ENCODE measurements at regions not wholly inside any gene's neighbourhood (a gene's known extent, or its start where the extent isn't known, plus 50 kb on each side); places are given as distances from the start of the nearest gene placed in this dataset.
"Not testable (repeated sequence)": the region's sequence is repeated elsewhere in the genome, so short reads cannot be mapped to it uniquely, and the experiment has no call there.

DNA sequence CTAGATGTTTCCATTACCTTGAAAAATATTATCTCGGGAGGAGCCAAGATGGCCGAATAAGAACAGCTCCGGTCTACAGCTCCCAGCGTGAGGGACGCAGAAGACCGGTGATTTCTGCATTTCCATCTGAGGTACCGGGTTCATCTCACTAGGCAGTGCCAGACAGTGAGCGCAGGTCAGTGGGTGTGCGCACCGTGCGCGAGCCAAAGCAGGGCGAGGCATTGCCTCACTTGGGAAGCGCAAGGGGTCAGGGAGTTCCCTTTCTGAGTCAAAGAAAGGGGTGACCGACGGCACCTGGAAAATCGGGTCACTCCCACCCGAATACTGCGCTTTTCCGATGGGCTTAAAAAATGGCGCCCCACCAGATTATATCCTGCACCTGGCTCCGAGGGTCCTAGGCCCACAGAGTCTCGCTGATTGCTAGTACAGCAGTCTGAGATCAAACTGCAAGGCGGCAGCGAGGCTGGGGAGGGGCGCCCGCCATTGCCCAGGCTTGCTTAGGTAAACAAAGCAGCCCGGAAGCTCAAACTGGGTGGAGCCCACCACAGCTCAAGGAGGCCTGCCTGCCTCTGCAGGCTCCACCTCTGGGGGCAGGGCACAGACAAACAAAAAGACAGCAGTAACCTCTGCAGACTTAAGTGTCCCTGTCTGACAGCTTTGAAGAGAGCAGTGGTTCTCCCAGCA lies 367.8 kb downstream of the NR2F1-AS1 start:
- DNase-seq, result not testable (repeated sequence)

DNA sequence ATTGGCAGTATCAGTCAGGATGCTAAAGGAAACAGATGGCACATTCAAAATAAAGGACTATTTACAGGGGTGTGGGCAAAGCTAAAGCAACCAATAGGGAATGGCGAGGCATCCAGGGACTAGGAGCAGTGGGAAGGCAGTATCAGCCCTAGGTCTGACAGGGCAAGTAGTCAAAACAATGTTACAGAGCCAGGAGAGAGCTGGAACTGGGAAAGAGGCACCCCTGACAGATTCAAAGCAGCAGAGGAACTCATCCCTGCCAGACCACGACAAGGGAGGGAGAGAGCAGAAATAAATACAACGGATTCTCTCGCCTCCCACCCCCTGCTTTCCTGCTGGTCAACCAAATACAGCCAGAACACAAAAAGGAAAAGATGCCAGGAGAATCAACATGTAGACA lies 371.5 kb downstream of the NR2F1-AS1 start:
- no peak for DNase-seq

DNA sequence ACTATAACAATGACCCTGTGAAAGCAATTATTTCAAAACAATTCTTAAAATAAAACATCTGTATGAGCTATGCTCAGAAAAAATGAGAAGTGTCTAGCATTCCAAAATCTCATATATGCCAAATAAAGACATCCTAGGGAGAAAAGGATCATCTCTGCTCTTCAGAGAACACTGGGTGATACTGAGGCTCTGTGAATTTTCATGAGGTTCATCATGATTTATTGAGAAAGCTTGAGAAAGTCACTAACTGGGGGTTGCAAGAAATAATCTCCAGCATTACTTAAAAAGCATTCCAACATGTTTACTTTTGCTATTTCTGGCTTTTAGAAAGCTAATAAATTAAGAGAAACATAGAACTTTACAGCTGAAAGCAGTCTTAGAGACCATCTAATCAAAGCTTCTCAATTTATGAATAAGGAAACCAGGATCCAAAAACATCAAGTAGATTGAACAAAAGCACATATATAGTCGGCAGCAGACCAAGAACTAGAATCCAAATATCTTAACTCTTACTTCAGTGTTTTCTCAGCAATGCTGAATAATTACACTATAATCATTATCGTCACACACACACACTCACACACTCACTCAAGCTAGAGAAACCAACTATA lies 372.8 kb downstream of the NR2F1-AS1 start:
- no peak for DNase-seq

DNA sequence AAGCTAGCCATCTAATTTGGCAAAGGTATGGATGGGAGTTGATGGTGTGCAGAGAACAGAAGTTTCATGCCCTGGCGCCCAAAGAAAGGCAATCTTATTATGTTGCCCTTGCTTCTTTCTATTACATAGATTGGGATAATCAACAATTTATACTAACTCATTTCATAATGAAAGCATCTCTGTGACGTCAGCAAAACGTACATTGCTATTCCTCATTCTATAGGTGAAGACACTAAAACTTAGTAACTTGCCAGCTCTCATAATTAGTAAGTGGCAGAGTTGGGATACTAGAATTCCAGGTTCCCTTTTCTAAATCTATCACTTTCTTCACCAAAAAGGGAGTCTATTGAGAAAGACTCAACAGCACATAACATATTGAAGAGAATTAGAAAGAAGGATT lies 374.8 kb downstream of the NR2F1-AS1 start:
- no peak for DNase-seq

DNA sequence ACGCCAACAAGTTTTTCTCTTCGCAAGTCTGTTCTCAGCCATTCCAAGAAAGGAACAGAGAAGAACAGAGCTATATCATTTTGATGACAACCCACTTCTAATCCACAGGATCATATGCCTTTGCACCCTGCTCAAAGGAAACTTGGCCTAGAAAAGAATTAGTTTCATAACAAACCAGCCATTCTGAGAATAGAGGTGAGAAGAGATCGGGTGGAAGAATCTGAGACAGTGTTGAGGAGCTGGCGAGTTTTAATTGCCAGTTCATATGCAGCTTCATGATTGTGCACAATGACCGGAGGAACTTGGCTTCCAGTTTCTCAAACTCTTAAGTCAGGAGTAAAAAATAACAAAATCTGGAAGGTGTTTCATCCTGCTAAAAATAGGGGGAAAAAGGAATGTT lies 380.0 kb downstream of the NR2F1-AS1 start:
- no peak for DNase-seq

DNA sequence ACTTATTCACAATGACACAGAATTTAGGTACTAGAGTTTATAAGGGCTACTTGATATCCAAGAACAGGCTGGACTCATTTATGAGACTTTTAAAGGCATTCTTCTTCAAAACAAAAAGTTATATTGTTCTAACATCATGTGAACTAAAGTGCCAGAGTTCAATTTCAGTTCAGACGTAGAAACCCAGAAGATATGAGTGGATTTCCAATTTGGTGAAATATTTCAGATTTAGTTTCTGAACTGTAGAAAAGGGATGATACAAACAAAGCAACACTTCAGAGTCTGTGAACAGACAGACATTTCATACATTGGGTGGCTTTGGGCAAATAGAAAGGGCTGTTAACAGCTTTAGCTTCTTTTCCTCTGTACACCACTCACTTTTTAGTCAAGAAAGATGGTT lies 384.0 kb downstream of the NR2F1-AS1 start:
- DNase-seq, result no peak

DNA sequence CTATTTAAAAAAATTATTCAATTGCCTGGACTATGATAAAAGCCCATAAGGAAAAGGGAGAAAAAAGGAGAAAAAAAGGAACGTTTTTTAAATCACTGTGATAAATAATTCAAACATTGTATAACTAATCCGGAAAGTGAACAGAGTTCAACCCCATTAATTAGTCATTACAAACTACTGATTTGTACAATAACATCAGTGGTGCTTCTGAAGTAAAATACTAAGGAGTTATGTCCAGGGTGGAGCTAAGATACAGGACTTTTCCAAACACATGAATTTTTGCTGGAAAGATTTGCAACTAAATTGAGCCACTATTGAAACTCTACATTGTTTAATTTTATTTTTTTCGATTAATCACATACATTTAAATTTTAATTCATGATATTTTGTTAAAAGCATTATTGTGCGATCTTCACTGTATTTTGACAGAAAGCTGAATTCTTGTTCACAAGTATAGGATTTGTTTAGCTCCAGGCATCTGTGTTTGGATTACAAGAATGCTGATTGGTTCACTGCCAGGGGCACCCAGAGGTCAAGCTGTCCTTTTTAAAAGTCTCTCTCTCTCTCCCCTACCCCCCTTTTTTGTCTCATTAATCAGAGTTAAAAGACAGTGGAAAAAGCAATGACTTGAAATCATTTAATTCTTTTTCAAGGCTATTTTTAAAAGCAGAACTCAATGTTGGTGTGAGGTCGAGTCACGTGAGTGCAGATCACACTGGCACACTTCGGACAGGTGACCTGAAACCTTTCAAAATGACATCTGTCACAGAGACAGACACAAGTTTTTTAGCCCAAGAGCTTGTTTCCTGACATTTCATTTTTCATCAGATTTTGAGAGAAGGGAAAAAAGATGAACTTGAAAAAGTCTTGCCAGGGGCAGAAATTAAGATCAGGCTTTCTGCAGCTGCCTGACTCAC lies 387.3 kb downstream of the NR2F1-AS1 start:
- no peak for DNase-seq

DNA sequence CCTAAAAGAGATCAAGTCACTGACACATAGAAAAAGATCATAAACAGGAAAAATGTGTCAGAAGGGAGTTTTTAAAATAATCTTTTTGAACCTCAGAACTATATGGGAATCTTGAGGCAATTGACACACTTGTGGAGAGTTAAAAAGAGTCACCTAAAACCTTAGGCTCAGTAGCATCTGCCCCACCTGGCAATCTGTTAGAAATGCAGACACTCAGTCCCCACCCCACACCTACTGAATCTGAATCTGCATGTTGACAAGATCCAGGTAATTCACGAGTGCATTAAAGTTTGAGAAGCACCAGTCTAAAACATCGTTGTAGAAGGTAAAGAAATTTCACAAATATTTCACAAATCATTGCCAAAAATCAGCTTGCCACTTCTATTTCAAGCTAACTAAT lies 388.3 kb downstream of the NR2F1-AS1 start:
- DNase-seq, result no peak

DNA sequence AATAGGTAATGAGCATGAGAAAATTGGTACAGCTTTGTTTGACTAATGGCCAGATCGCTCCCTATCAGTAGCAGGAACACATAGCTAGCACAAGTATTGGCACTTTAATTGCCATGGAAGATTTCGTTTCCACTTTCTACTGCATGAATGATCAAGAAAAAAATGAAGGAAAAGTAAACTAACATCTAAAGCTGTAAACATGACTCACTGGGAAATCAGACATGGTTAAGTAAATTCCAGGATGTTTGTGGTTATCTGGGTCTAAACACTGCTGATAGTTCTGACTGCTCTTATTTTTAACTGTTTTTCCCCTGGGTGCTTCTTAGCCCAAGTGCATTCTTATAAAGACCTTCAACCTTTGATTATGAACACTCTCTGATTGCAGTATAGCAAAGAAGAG lies 388.9 kb downstream of the NR2F1-AS1 start:
- DNase-seq, result no peak

DNA sequence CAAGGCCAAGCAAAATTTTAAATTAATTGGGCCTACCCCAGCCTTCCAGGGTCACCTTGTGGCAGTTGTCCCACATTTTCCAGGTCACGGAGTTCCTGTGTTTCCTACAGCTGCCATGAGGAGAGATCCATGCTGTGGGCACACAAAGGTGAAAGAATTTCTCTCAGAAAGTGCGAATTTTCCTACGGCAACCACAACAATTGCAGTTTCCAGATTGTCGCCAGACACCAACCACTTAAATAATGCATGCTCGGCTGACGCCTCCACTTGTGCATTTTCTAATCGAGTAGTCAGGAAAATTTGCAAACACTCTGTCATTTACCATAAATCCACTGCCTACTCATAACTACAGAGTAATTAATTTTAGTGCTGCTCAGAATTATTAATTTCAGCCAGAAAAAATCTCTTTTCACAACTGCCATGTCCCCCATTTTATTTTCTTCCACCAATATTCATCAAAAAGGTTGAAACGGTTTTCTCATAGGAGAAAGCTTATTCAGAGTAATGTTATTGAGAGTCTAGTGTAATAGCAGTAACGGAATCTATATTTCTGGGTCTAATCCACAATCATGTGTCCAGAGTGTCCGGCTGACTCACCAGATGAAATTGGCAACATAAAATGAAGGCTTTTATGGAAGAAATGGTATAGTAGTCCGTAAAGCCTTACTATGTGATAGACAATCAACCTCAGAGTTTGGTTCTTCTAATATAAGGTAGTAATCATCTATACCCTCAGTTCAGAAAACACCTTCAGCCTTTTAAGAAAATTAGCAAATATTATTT lies 389.8 kb downstream of the NR2F1-AS1 start:
- no peak for DNase-seq

DNA sequence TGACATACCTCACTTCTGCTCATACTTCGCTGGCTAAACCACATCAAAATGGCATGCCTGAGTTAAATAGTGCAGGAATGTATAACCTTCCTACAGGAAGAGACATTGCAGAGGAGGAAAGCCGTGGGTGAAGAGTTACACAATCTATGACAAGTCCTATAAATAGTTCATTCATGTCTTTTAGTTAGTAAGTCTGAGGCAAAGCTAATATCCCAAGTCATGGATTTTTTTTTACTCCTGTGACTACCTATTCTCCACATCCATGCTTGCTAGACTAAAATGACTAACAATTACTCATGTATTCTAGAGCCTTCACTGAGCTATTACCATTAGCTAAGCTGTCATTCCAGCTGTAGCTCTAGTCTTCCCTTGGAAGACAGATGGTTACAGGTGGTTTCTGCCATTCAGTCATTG lies 391.3 kb downstream of the NR2F1-AS1 start:
- DNase-seq, result no peak

DNA sequence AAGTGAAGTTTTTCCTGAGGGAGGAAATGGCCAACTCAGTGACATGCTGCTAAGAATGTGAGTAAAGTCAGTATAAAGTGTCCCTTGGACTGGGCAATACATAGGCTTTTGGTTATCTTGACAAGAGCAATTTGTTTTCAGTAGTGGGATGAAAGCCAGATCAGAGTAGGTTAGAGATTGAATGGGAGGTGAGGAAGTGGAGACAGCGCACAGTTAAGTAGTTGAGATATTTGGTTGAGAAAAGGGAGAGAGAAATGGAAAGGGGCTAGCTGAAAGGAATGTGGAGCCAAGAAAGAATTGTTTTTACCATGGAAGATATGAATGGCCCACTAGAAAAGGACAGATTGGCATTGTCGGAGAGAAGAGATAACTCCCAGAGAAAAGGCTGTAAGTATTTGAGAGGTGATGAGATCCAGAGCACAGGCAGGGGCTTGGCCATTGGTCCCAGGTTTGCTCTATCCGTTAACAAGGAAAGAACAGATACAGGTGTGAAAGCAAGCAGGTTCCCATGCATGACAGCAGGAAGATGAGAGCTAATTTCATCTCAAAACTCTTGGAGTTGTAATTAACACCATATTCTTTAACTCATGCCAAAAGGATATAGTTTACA lies 392.0 kb downstream of the NR2F1-AS1 start:
- DNase-seq, result no peak

DNA sequence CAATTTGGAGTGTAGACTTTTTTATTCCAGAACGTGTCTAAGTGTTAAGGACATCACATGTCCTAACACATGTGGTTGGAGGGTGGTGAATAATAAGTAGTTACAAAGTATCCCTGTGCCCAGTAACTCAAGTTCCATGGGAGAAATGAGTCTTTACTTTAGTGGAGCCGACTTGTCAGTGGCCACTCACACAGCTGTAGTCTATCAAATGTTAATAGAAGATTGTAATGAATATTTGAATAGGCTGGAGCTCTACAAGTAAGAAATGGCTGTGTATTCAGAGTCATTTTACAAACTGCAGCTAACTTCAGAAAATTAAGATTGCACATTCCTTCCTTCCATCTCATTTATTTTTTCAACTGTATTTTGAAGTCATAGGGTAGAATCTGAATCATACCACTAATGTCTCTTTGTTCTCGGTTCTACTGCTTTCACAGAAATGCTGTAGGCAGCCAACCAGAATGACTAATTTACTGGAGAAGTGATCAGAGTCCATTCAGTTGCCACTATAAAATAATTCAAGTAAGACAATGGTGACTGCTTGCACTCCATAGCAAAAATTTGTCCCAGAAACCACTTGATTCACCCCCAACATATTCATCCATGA lies 394.8 kb downstream of the NR2F1-AS1 start:
- DNase-seq, result no peak

DNA sequence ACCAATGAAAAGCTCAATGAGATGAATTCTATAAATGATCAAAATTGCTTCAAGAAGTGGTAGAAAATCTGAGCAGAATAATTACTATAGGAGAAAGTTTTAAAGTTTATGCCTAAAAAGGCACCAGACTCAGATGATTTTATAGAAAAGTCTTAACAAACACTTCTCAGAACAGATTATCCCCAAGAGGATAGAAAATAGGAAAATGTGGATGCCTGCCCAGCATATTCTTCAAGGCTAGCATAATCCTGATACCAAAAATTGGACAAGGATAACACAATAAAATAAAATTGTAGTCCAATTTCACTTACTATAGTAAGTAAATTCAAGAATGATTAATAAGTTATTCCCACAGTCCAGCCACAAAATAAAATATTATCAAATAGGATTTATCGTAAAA lies 397.0 kb downstream of the NR2F1-AS1 start:
- no peak for DNase-seq

DNA sequence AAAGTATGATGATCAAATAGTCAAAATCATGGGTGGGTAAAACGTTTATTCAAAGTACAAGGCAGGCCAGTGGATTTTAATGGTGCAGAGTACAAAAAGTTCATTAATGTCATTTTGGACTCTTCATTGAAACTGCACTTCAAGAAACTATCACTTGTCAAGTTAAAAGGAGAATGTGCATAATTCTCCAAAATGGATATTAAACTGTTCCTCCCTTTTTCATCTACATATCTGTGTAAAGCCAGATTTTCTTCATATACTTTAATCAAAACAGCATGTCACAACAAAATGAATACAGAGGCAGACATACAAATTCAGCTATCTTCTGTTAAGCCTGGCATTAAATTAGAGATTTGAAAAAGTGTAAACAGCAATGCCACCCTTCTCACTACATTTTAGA lies 401.6 kb downstream of the NR2F1-AS1 start:
- no peak for DNase-seq

DNA sequence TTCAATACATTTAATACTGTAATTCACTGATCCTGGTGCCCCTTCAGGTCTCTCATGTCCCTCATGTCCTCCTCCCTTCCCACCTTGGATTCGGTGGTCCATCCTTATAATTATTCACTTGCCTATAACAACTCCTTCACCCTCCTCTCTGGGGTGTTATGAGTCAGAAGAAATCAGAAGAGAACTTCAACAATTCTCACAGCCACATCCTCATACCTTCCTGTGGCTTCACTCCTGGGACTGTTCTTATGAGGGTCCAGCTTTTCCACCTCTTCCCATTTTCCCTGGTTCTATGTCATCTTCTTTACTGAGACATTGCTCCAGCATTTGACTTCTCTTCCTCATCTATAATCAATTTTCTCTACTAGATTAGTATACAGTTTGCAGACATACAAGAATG lies 406.1 kb downstream of the NR2F1-AS1 start:
- no peak for DNase-seq

DNA sequence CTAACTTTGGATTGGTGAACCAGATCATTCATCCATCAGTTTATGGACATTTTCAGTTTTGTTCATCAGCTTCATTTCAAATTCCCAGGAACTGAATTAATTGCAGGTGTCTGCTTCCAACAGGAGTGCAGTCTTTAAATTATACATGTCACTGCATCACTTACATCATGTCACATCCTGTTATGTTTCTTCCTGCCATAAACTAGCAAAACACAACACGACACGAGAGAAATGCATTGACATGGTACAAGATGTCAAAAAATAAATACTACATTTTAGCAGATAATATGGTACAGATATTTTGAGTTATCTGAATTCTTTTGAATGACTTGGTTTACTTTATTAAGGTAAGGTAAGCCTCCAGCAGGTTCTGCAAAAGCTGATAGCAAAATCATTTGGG lies 415.5 kb downstream of the NR2F1-AS1 start:
- no peak for DNase-seq

DNA sequence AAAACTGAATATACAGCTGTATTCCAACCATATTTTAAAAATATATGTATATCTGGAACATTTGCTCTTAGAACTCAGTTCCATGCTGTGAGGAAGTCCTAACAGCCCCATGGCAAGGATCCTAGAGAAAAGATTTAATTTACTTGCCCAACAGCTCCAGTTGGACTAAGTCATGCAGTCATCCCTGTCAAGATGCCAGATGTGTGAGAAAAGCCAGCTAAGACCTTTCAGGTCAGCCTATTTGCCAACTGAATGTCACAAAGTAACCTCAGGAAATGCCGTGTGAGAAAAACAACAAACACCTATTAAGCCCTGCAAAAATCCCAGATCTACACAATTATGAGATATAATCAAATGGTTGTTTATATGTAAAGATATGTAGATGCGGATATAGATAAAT lies 416.3 kb downstream of the NR2F1-AS1 start:
- DNase-seq, result no peak

DNA sequence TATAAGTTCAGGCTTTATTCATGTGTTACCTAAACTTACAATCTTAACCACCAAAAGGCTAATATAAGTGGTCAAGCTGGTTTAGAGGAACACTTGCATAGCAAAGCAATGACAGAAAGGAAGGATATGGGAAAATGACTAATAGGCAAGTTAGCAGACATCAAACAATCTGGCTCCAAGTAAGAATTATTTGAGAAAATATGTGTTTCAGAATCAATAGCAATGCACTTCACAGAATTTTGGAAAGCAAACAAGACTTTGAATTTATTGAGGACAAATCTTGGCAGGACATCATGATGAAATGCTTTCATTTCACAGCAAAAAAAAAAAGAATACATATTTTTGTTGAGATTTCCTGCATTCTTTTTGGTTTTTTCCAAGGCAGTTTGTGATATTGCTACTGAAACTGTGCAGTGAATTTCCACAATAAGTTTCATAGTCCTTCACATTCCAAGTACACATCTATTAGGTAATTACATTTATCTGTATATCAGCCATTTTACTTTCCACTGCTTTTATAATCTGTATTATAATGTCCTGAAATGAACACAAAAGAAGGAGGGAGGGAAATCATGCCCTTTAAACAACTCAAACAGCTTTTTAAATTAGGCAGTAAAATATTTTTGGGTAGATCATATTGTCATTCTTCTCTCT lies 417.9 kb downstream of the NR2F1-AS1 start:
- no peak for DNase-seq

DNA sequence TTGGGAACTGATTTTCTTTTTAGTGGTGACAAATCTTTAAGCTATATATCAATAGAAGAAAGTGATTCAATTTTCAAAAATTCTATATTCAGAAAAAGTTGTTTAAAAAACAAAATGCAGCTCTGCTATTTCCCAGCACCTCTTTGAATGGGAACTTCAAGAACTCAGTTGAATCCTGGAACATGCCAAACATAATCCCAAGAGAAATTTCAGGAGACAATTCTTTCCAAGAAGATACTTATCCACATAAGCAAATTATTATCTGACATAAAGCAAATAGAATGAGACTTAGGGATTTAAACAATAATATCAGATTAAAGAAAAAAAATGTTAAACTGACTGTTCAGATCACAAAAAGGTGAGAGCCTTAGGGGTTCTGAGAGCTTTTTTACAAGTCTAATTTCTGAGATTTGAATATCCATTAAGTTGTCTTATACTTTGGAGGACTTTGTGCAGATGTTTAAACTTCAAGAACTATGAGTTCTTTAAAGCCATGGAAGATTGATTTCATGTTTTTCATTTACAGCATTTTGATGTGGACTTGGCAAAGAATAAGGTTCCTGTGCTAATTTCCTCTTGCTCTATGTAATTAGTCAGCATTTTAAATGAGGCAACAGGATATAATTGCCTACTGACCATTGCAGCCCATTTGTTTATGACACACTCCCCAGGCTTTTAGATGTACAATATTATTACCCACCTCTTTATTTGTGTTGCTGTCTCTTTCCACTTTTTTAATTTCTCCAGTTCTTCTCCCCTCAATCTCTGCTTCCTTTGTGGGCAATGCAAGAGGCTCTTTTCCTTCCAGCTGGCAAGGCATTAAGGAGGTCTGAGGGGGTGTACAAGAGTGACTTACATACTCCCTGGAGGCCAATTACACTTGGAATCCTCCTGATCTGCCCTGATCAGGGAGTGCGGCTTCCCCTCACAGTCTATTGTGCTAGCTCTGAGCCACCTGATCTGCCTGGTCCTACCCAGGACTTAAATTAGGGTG lies 419.1 kb downstream of the NR2F1-AS1 start:
- no peak for DNase-seq
